Kidney (tissue), 13 donors: ENCODE measurements at regions not wholly inside any gene's neighbourhood (a gene's known extent, or its start where the extent isn't known, plus 50 kb on each side); places are given as distances from the start of the nearest gene placed in this dataset.

Source experiments
- DNase-seq, 5 donors: peaks; one replicate each; pipeline ENCODE4 v3.0.0-alpha.2; 2013 to 2020
- FAIRE-seq: peaks from 2 replicates; lab custom pipeline; 2012; peaks lifted over from hg19 to GRCh38; lab: Jason Lieb, UNC
- H3K27ac ChIP-seq, 2 donors: one replicate each; pipeline ENCODE4 v1.7.0; 2013; ENCODE audit warnings: low read depth in 2 of 2, low read length in 2 of 2, inconsistent platforms in 1 of 2
- H3K27me3 ChIP-seq: one replicate; pipeline ENCODE4 v1.7.1; 2013; ENCODE audit warnings: low read length, inconsistent platforms; ENCODE audit not compliant: control insufficient read depth, insufficient read depth
- H3K36me3 ChIP-seq, 3 donors: one replicate each; pipeline versions ENCODE4 v1.7.0 to v1.7.1; 2013; ENCODE audit warnings: low read length in 3 of 3, control low read depth in 1 of 3, inconsistent platforms in 1 of 3; ENCODE audit not compliant: insufficient read depth in 3 of 3, control insufficient read depth in 2 of 3
- H3K4me1 ChIP-seq, 3 donors: one replicate each; pipeline versions ENCODE4 v1.7.0 to v1.7.1; 2013; ENCODE audit warnings: low read length in 3 of 3, inconsistent platforms in 1 of 3, low read depth in 1 of 3; ENCODE audit not compliant: control insufficient read depth in 2 of 3, insufficient read depth in 2 of 3
- H3K4me3 ChIP-seq, 3 donors: one replicate each; pipeline versions ENCODE4 v1.7.0 to v1.8.1; 2013; ENCODE audit warnings: low read length in 3 of 3, control low read depth in 1 of 3, inconsistent platforms in 1 of 3
- H3K9ac ChIP-seq, 3 donors: one replicate each; pipeline versions ENCODE4 v1.7.0 to v1.7.1; 2013; ENCODE audit warnings: low read length in 3 of 3, control low read depth in 1 of 3, inconsistent platforms in 1 of 3
- H3K9me3 ChIP-seq, 3 donors: one replicate each; pipeline versions ENCODE4 v1.7.0 to v1.7.1; 2013; ENCODE audit warnings: low read length in 3 of 3, control low read depth in 1 of 3, inconsistent platforms in 1 of 3; ENCODE audit not compliant: control insufficient read depth in 2 of 3, insufficient read depth in 1 of 3
- CTCF ChIP-seq: IDR thresholded peaks from 3 replicates; pipeline ENCODE4 v1.5.1; 2012; ENCODE audit warnings: mild to moderate bottlenecking, moderate library complexity, borderline replicate concordance; ENCODE audit not compliant: insufficient read depth; ENCODE audit errors: extremely low read depth
- intact Hi-C: fragments of 100-400 bp; cut with DNase I; formaldehyde crosslinking; loops from one replicate; pipeline ENCODE4 v1.11.1; 2022
- donor health status: control.
- donor health status: control.
- donor health status: control.
- donor health status: control.
- donor health status: control.
- donor health status: DM: yes; HTN: yes; CAD: no.
- donor health status: Normal renal cell carcinoma (clear cell type).

- DNase-seq (no peak), FAIRE-seq (no peak)
- no peak overlapping the region for H3K4me3 ChIP-seq
- no peak overlapping the region for H3K27ac ChIP-seq
- no peak for TF ChIP-seq CTCF
- H3K36me3 ChIP-seq = no peaks in the 10 kb centered on the region
- intact Hi-C loops = no loop called here
- H3K4me1 ChIP-seq = peaks cover 0 to 2% (median under 1%) of the 10 kb centered on the region in 3 donors
- H3K9ac ChIP-seq = no peak overlapping the region
- H3K27me3 ChIP-seq = no peaks in the 10 kb centered on the region
- no peaks in the 10 kb centered on the region for H3K9me3 ChIP-seq
These were observed 267.2 kb downstream of the AUH start for GRCh38 chr9:91094324-91095088.

- no peak for FAIRE-seq
- TF ChIP-seq CTCF = no peak
- intact Hi-C loops = no loop called here
These were observed 263.4 kb downstream of the AUH start for GRCh38 chr9:91098203-91098850.

GRCh38 chr9:91099436-91099835 is 262.3 kb downstream of the AUH start:
- FAIRE-seq = no peak
- no peak for DNase-seq
- Histone ChIP-seq H3K9ac (no peak overlapping the region), H3K4me1 (peaks cover 0 to 9% (median 7%) of the 10 kb centered on the region in 3 donors), H3K27ac (no peak overlapping the region), H3K9me3 (no peaks in the 10 kb centered on the region), H3K4me3 (no peak overlapping the region), H3K36me3 (no peaks in the 10 kb centered on the region), H3K27me3 (no peaks in the 10 kb centered on the region)
- TF ChIP-seq CTCF = no peak
- intact Hi-C loops = no loop called here

More at GRCh38 chr9:91098203-91098850, 263.4 kb downstream of the AUH start:
- H3K27ac ChIP-seq = no peak overlapping the region
- H3K4me3 ChIP-seq = no peak overlapping the region
- H3K9ac ChIP-seq = no peak overlapping the region
- H3K27me3 ChIP-seq = no peaks in the 10 kb centered on the region
- DNase-seq = no peak
- H3K9me3 ChIP-seq = no peaks in the 10 kb centered on the region
- H3K36me3 ChIP-seq = no peaks in the 10 kb centered on the region
- peaks cover 0 to 9% (median 7%) of the 10 kb centered on the region in 3 donors for H3K4me1 ChIP-seq
